ENCODE measurements at regions not wholly inside any gene's neighbourhood (a gene's known extent, or its start where the extent isn't known, plus 50 kb on each side); places are given as distances from the start of the nearest gene placed in this dataset.
"Not testable (repeated sequence)": the region's sequence is repeated elsewhere in the genome, so short reads cannot be mapped to it uniquely, and the experiment has no call there.

- Histone ChIP-seq H3K27ac (no peak overlapping the region), H3K9me3 (no peaks in the 10 kb centered on the region), H3K27me3 (no peaks in the 10 kb centered on the region), H3K4me3 (no peak overlapping the region), H3K36me3 (replicated peaks in 1 of 2; ENCODE audit: insufficient read depth in 1 of 2, low read depth in 2 of 2) (no peaks in the 10 kb centered on the region), H3K4me1 (no peaks in the 10 kb centered on the region)
- 32 to 33% methylated on average over 4 of the region's 4 CpGs for WGBS, 2 donors
- no peak for ATAC-seq
- no peak for TF ChIP-seq POLR2A (IDR thresholded peaks at IDR 0.05)
- TF ChIP-seq, protein P1, sequence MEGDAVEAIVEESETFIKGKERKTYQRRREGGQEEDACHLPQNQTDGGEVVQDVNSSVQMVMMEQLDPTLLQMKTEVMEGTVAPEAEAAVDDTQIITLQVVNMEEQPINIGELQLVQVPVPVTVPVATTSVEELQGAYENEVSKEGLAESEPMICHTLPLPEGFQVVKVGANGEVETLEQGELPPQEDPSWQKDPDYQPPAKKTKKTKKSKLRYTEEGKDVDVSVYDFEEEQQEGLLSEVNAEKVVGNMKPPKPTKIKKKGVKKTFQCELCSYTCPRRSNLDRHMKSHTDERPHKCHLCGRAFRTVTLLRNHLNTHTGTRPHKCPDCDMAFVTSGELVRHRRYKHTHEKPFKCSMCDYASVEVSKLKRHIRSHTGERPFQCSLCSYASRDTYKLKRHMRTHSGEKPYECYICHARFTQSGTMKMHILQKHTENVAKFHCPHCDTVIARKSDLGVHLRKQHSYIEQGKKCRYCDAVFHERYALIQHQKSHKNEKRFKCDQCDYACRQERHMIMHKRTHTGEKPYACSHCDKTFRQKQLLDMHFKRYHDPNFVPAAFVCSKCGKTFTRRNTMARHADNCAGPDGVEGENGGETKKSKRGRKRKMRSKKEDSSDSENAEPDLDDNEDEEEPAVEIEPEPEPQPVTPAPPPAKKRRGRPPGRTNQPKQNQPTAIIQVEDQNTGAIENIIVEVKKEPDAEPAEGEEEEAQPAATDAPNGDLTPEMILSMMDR (IDR thresholded peaks at IDR 0.05), result no peak
- intact Hi-C loops (cut with DNase I), result no loop called here
- DNase-seq, result no peak
Observed at GRCh38 chr6:84635081-84635761, 129.2 kb downstream of the TBX18 start.

DNA sequence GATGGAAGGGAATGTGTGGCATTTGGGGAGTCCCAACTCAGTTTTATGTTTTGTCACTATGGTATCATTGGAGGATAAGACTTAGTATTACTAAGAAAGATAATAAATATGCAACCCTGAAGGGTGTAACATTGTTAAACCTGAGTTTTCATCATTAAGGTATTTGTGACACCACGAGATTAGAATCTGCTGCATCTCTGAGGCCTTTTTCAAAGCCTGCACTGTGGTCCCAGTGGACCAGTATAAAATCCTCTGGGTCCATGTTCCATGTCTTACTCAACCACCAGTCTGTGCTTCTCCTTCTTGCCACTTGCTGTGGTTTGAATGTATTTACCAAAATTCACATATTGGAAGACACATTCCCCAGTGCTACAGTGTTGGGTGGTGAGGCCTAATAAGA is 130.6 kb downstream of the TBX18 start:
- H3K9me3 ChIP-seq, result no peaks in the 10 kb centered on the region
- no peak overlapping the region for H3K4me3 ChIP-seq
- H3K4me1 ChIP-seq, result no peaks in the 10 kb centered on the region
- WGBS, 2 donors, result 47 to 76% methylated on average over 1 of the region's 1 CpG
- H3K27ac ChIP-seq, result no peak overlapping the region
- no peaks in the 10 kb centered on the region for H3K27me3 ChIP-seq
- H3K36me3 ChIP-seq (replicated peaks in 1 of 2; ENCODE audit: insufficient read depth in 1 of 2, low read depth in 2 of 2), result no peaks in the 10 kb centered on the region
- intact Hi-C loops (cut with DNase I), result no loop called here
- no peak for ATAC-seq
- no peak for DNase-seq
- TF ChIP-seq, protein P1 (IDR thresholded peaks at IDR 0.05), result no peak
- TF ChIP-seq POLR2A (IDR thresholded peaks at IDR 0.05), result no peak

DNA sequence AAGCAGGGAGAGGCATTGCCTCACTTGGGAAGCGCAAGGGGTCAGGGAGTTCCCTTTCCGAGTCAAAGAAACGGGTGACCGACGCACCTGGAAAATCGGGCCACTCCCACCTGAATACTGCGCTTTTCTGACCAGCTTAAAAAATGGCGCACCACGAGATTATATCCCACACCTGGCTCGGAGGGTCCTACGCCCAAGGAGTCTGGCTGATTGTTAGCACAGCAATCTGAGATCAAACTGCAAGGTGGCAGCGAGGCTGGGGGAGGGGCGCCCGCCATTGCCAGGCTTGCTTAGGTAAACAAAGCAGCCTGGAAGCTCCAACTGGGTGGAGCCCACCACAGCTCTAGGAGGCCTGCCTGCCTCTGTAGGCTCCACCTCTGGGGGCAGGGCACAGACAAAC is 137.9 kb downstream of the TBX18 start:
- DNase-seq; intact Hi-C loops (cut with DNase I); H3K9me3 ChIP-seq; H3K27ac ChIP-seq; H3K4me1 ChIP-seq; H3K27me3 ChIP-seq; H3K36me3 ChIP-seq (replicated peaks in 1 of 2; ENCODE audit: insufficient read depth in 1 of 2, low read depth in 2 of 2); H3K4me3 ChIP-seq; ATAC-seq: not testable (repeated sequence)
- WGBS, 2 donors, result 70 to 75% methylated on average over 14 of the region's 14 CpGs

DNA sequence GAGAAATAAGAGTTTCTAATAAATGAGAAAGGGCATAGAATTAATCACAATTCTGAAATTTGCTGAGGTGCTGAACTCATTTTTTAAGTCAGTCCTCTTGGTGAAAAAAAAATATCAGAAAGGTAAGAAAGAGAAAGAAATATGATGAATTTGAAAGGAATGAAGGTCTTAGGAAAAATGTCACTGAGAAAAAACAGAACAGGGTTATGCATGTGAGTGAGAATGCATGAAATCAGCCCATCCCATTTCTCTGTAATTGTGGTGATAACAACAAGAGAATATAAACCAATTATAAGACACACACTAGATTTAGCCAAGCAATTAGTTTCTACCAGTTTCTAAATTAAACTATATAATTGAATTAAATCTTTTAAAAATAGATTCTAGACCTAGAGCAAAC is 138.9 kb downstream of the TBX18 start:
- Histone ChIP-seq H3K4me3 (no peak overlapping the region), H3K27ac (no peak overlapping the region), H3K36me3 (replicated peaks in 1 of 2; ENCODE audit: insufficient read depth in 1 of 2, low read depth in 2 of 2) (no peaks in the 10 kb centered on the region), H3K4me1 (no peaks in the 10 kb centered on the region), H3K27me3 (no peaks in the 10 kb centered on the region), H3K9me3 (no peaks in the 10 kb centered on the region)
- no peak for ATAC-seq
- TF ChIP-seq, protein P1 (IDR thresholded peaks at IDR 0.05), result no peak
- no peak for TF ChIP-seq POLR2A (IDR thresholded peaks at IDR 0.05)
- intact Hi-C loops (cut with DNase I), result no loop called here
- DNase-seq, result no peak

GRCh38 chr6:84623956-84624680 is 140.3 kb downstream of the TBX18 start:
- intact Hi-C loops (cut with DNase I), result no loop called here
- H3K36me3 ChIP-seq (replicated peaks in 1 of 2; ENCODE audit: insufficient read depth in 1 of 2, low read depth in 2 of 2), result no peaks in the 10 kb centered on the region
- no peak for TF ChIP-seq POLR2A (IDR thresholded peaks at IDR 0.05)
- TF ChIP-seq, protein P1 (IDR thresholded peaks at IDR 0.05), result no peak
- WGBS, 2 donors, result 29% methylated on average over 4 of the region's 4 CpGs
- H3K27me3 ChIP-seq, result no peaks in the 10 kb centered on the region
- no peak overlapping the region for H3K4me3 ChIP-seq
- ATAC-seq (peak; percentile 55), DNase-seq (peak in 2 of 4 donors; percentile 8 to 33)
- H3K9me3 ChIP-seq, result no peaks in the 10 kb centered on the region
- no peak overlapping the region for H3K27ac ChIP-seq
- no peaks in the 10 kb centered on the region for H3K4me1 ChIP-seq

Data from body of pancreas (tissue), 4 donors.